Calu3 (cell line): ENCODE measurements at regions not wholly inside any gene's neighbourhood (a gene's known extent, or its start where the extent isn't known, plus 50 kb on each side); places are given as distances from the start of the nearest gene placed in this dataset.

Experiments used
- BruUV-seq: library from RNA; stranded (reverse); fragments of 400-500 nt; replicated peaks from 2 replicates; lab custom pipeline; 2021; lab: Mats Ljungman, UMichigan
- CTCF ChIA-PET: fragments of 300-600 bp; sonication (Branson Sonifier 250); formaldehyde crosslinking; loops from one replicate; lab custom pipeline; 2022; ENCODE audit warnings: antibody characterized with exemption; lab: Charles Lee
- DNase-seq: peaks from one replicate; pipeline ENCODE4 v3.0.0; 2022
- H3K27ac Mint-ChIP-seq: one replicate; pipeline ENCODE4 v1.8.0; 2022; ENCODE audit warnings: mixed read lengths; ENCODE audit not compliant: unreplicated experiment
- H3K27me3 Mint-ChIP-seq: one replicate; pipeline ENCODE4 v1.8.0; 2022; ENCODE audit warnings: mixed read lengths; ENCODE audit not compliant: unreplicated experiment
- H3K36me3 Mint-ChIP-seq: one replicate; pipeline ENCODE4 v1.8.0; 2022; ENCODE audit warnings: mild to moderate bottlenecking, moderate library complexity, mixed read lengths; ENCODE audit not compliant: insufficient read depth, unreplicated experiment
- H3K4me1 Mint-ChIP-seq: one replicate; pipeline ENCODE4 v1.8.0; 2022; ENCODE audit warnings: mild to moderate bottlenecking, low read depth, mixed read lengths; ENCODE audit not compliant: unreplicated experiment
- H3K4me3 Mint-ChIP-seq: one replicate; pipeline ENCODE4 v1.8.0; 2022; ENCODE audit warnings: mild to moderate bottlenecking, low read depth, moderate library complexity, mixed read lengths; ENCODE audit not compliant: unreplicated experiment
- H3K9me3 Mint-ChIP-seq: one replicate; pipeline ENCODE4 v1.8.0; 2022; ENCODE audit warnings: low read depth, mixed read lengths; ENCODE audit not compliant: unreplicated experiment
- intact Hi-C: fragments of 100-400 bp; cut with micrococcal nuclease; formaldehyde crosslinking; loops from one replicate; pipeline ENCODE4 v1.10.0; 2022; ENCODE audit not compliant: unreplicated experiment
- TF ChIP-seq, protein P1 (sequence below): fragments of 200-600 bp; IDR thresholded peaks from one replicate; pipeline ENCODE4 v1.8.0; 2022; ENCODE audit warnings: antibody characterized with exemption; ENCODE audit not compliant: unreplicated experiment

DNA sequence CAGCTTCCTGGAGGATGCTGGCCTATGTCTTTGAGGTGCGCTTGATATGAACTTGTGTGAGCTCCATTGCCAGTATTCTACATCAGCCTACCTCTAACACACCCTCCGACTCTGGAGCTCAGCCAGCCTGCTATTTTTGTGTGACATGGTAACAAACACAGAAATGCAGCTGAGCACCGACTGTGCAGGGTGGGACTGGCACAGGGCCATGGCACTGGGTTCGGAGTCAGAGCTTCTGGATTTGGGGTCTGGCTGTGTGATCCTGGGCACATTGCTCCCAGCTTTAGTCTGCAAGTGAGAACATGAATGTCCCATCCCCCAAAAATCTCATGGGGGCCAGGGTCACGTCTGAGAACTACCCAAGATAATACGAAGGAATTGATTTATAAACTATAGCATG is 257.2 kb upstream of the CTBP2 start:
- DNase-seq: no peak
- Mint-ChIP-seq H3K36me3 (no peaks in the 10 kb centered on the region), H3K9me3 (no peaks in the 10 kb centered on the region), H3K4me1 (no peaks in the 10 kb centered on the region), H3K27ac (no peak overlapping the region), H3K4me3 (no peak overlapping the region), H3K27me3 (peaks cover 31% of the 10 kb centered on the region)
- CTCF ChIA-PET: no interaction called here
- no TSS peak for BruUV-seq
- intact Hi-C loops: no loop called here
- TF ChIP-seq, protein P1, sequence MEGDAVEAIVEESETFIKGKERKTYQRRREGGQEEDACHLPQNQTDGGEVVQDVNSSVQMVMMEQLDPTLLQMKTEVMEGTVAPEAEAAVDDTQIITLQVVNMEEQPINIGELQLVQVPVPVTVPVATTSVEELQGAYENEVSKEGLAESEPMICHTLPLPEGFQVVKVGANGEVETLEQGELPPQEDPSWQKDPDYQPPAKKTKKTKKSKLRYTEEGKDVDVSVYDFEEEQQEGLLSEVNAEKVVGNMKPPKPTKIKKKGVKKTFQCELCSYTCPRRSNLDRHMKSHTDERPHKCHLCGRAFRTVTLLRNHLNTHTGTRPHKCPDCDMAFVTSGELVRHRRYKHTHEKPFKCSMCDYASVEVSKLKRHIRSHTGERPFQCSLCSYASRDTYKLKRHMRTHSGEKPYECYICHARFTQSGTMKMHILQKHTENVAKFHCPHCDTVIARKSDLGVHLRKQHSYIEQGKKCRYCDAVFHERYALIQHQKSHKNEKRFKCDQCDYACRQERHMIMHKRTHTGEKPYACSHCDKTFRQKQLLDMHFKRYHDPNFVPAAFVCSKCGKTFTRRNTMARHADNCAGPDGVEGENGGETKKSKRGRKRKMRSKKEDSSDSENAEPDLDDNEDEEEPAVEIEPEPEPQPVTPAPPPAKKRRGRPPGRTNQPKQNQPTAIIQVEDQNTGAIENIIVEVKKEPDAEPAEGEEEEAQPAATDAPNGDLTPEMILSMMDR: no peak

DNA sequence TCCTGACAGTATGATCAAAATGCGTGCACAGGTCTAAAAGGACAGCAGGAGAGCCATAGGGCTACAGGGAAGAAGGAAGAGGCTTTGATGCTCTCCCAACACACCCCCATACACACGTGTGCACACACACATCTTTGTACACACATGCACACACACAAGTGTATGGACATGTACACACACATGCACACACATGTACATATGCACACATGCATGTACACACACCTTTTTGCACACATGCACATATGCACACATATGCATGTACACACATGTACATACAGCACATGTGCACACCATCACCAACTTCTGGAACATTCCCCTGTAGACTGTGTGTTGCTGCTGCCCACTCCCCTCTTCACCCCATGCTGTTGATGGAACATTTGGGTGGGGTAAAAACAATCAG is 255.6 kb upstream of the CTBP2 start:
- TF ChIP-seq, protein P1: no peak
- Mint-ChIP-seq H3K36me3 (no peaks in the 10 kb centered on the region), H3K4me1 (no peaks in the 10 kb centered on the region), H3K27me3 (peaks cover 28% of the 10 kb centered on the region), H3K4me3 (no peak overlapping the region), H3K27ac (no peak overlapping the region), H3K9me3 (no peaks in the 10 kb centered on the region)
- CTCF ChIA-PET: no interaction called here
- no peak for DNase-seq
- no TSS peak for BruUV-seq
- intact Hi-C loops: no loop called here

DNA sequence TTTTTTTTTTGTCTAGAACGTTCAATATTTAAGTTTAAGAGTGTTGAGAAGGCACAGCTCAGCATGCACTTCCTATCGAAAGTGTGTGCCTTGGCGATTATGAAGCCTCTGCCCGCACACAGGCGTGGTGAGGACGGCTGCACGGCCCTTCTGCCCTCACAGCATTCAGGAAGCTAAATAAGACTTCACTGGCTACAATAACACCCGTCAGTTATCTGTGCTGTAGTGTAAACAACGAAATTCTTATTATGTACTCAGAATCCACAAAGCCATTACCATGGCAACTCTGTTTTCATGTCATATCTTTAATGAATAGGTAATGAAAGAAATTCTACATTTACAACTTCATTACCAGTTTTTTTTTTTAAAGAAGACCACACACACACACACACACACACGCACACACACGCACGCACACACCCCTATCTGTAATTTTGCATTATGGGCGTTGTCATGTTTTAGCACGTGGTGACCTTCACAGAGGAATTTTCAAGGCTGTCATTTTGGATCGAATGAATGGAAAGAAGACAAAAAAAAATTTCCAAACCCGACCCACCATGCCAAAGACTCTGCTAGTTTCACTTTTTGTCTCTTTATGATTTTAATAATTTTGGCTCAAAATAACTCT is 254.8 kb upstream of the CTBP2 start:
- CTCF ChIA-PET: no interaction called here
- intact Hi-C loops: no loop called here
- TF ChIP-seq, protein P1: no peak
- Mint-ChIP-seq H3K27me3 (peaks cover 28% of the 10 kb centered on the region), H3K27ac (no peak overlapping the region), H3K9me3 (no peaks in the 10 kb centered on the region), H3K4me3 (no peak overlapping the region), H3K4me1 (no peaks in the 10 kb centered on the region), H3K36me3 (no peaks in the 10 kb centered on the region)
- no peak for DNase-seq
- BruUV-seq: no TSS peak

GRCh38 chr10:125411724-125412123 is 251.4 kb upstream of the CTBP2 start:
- TF ChIP-seq, protein P1: no peak
- intact Hi-C loops: no loop called here
- DNase-seq: no peak
- CTCF ChIA-PET: no interaction called here
- Mint-ChIP-seq H3K27ac (no peak overlapping the region), H3K9me3 (no peaks in the 10 kb centered on the region), H3K36me3 (peaks cover 9% of the 10 kb centered on the region), H3K4me1 (no peaks in the 10 kb centered on the region), H3K4me3 (no peak overlapping the region), H3K27me3 (peaks cover 10% of the 10 kb centered on the region)
- BruUV-seq: no TSS peak
